Heart left ventricle (tissue), 16 donors: ENCODE measurements at regions not wholly inside any gene's neighbourhood (a gene's known extent, or its start where the extent isn't known, plus 50 kb on each side); places are given as distances from the start of the nearest gene placed in this dataset.
A peak's percentile ranks its signal among the peaks of the same experiment; 100 is the strongest.

Experiments used
- ATAC-seq, 4 donors: fragments of 200-7000 bp; cut with Tn5 transposase; one replicate each; pipeline ENCODE4 v1.9.1; 2020 to 2022; ENCODE audit warnings: moderate library complexity in 4 of 4, mild to moderate bottlenecking in 3 of 4, moderate number of reproducible peaks in 1 of 4
- DNase-seq, 5 donors: peaks; one replicate each; pipeline ENCODE4 v3.0.0-alpha.2; 2020
- H3K27ac ChIP-seq, 12 donors: fragments of 200-600 bp; sonication (generic) in 4 of 12; one replicate each; pipeline versions ENCODE4 v1.5.0 to v1.8.0; 2016 to 2022; ENCODE audit warnings: mild to moderate bottlenecking in 2 of 12
- H3K27me3 ChIP-seq, 9 donors: fragments of 200-600 bp; sonication (generic) in 2 of 9; one replicate each; pipeline versions ENCODE4 v1.5.1 to v1.8.0; 2016 to 2022; ENCODE audit warnings: mild to moderate bottlenecking in 3 of 9
- H3K36me3 ChIP-seq, 9 donors: fragments of 200-600 bp; sonication (generic) in 2 of 9; one replicate each; pipeline versions ENCODE4 v1.5.0 to v1.8.0; 2018 to 2022; ENCODE audit warnings: mild to moderate bottlenecking in 2 of 9
- H3K4me1 ChIP-seq, 12 donors: fragments of 200-600 bp; sonication (generic) in 4 of 12; one replicate each; pipeline versions ENCODE4 v1.5.0 to v1.8.0; 2016 to 2022; ENCODE audit warnings: mild to moderate bottlenecking in 3 of 12
- H3K4me3 ChIP-seq, 12 donors: fragments of 200-600 bp; sonication (generic) in 4 of 12; one replicate each; pipeline versions ENCODE4 v1.5.0 to v1.8.0; 2017 to 2022; ENCODE audit warnings: mild to moderate bottlenecking in 9 of 12, moderate library complexity in 4 of 12
- H3K9me3 ChIP-seq, 12 donors: fragments of 200-600 bp; sonication (generic) in 4 of 12; one replicate each; pipeline versions ENCODE4 v1.5.0 to v1.8.0; 2016 to 2022; ENCODE audit warnings: mild to moderate bottlenecking in 1 of 12
- CTCF ChIP-seq, 12 donors: fragments of 200-600 bp; sonication (generic) in 4 of 12; IDR thresholded peaks; one replicate each; pipeline versions ENCODE4 v1.5.0 to v1.8.0; 2018 to 2022; ENCODE audit warnings: antibody characterized with exemption in 12 of 12, mild to moderate bottlenecking in 5 of 12
- POLR2A ChIP-seq, 2 donors: fragments of 450-650 bp; IDR thresholded peaks; one replicate each; pipeline ENCODE4 v1.6.1; 2017; ENCODE audit warnings: antibody characterized with exemption in 2 of 2, mild to moderate bottlenecking in 2 of 2, moderate library complexity in 2 of 2
- WGBS, 4 donors: extraction: QIAGEN DNeasy Blood & Tissue Kit in 2 of 4; methylation state at CpG; one replicate each; pipeline versions ENCODE4 v1.1.5 to v1.1.7; 2013 to 2018; 5-methylcytosine and 5-hydroxymethylcytosine counted together
- intact Hi-C, 10 donors: fragments of 100-400 bp; cut with DNase I; formaldehyde crosslinking; loops; one replicate each; pipeline versions ENCODE4 v1.11.1 to v1.14.2; 2022
- donor health status: ischemic (EF 13 %, LVEDD 7.1; RV severe dilation, severe dysfunction).
- donor health status: healthy with polysubstance abuse.
- donor health status: DM: no; HTN: yes; CAD: no.
- donor health status: DM: no; HTN: no; CAD: no.
- donor health status: ischemic (EF 25% LVEDD 6.9; RV normal size, moderate dysfunction).
- donor health status: ischemic (EF 25% LVEDD 5.7; RV mildly dilated, moderate dysfunction).
- donor health status: healthy.
- donor health status: DM: yes; HTN: yes; CAD: no.
- donor health status: ischemic (EF 35%, LVEDD 5.7; RV mildly dilated, moderate dysfunction).
- donor health status: nonischemic (EF 11% LVEDD 7.7; RV severe dilation, severe dysfunction).
- donor health status: DM: yes; HTN: yes; CAD: no.
- donor health status: PGD.
- donor health status: ischemic (EF 29% LVEDD 5.4; RV normal size, mild dysfunction).
- donor health status: nonischemic (EF 23%, LVEDD 6.1; RV moderate dilation, normal function).

GRCh38 chr7:41153268-41153667, 549.6 kb downstream of the INHBA start:
- TF ChIP-seq POLR2A (IDR thresholded peaks at IDR 0.05): no peak
- no peak for TF ChIP-seq CTCF (IDR thresholded peaks at IDR 0.05)
- no peak for ATAC-seq
- intact Hi-C loops: no loop called here

DNA sequence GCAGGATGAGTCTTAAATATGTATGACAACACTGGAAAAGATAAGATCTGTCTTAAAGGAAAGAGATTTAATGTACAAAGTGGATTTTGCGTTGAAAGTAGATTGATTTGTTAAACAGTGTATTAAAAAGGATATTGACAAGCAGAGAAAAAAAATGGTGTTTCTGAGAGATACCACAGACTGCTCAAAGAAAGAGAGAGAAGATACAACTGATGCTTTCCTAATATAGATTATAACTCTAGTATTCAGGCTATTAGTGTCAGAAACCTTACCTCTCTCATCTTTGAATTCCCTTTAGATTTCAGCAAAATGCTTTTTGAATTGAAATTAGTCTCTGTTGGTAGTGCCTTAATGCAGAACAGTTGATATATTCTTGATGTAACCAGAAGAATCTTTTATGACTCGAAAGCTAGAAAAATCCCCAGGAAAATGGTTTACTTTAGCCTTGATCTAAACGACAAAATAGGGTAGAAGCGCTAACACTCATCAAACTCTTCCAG, 550.7 kb downstream of the INHBA start:
- Histone ChIP-seq H3K4me1 (no peaks in the 10 kb centered on the region), H3K27me3 (no peaks in the 10 kb centered on the region), H3K4me3 (no peak overlapping the region), H3K9me3 (no peaks in the 10 kb centered on the region), H3K36me3 (no peaks in the 10 kb centered on the region), H3K27ac (no peak overlapping the region)
- intact Hi-C loops: no loop called here
- WGBS, 4 donors: 87 to 91% (median 88%) methylated on average over 4 of the region's 4 CpGs
- TF ChIP-seq CTCF (IDR thresholded peaks at IDR 0.05) (no peak), POLR2A (IDR thresholded peaks at IDR 0.05) (no peak)
- DNase-seq (no peak), ATAC-seq (no peak)

More at GRCh38 chr7:41153268-41153667, 549.6 kb downstream of the INHBA start:
- Histone ChIP-seq H3K27me3 (no peaks in the 10 kb centered on the region), H3K4me3 (no peak overlapping the region), H3K36me3 (no peaks in the 10 kb centered on the region), H3K27ac (no peak overlapping the region), H3K9me3 (no peaks in the 10 kb centered on the region), H3K4me1 (no peaks in the 10 kb centered on the region)
- no peak for DNase-seq

- WGBS, 4 donors: 93 to 95% (median 94%) methylated on average over 13 to 16 of the region's 16 CpGs
- Histone ChIP-seq H3K27me3 (no peaks in the 10 kb centered on the region), H3K9me3 (no peaks in the 10 kb centered on the region), H3K27ac (no peak overlapping the region), H3K4me1 (no peaks in the 10 kb centered on the region), H3K4me3 (no peak overlapping the region), H3K36me3 (no peaks in the 10 kb centered on the region)
- no peak for TF ChIP-seq POLR2A (IDR thresholded peaks at IDR 0.05)
- TF ChIP-seq CTCF (IDR thresholded peaks at IDR 0.05): no peak
- ATAC-seq: no peak
- DNase-seq: peak in 1 of 5 donors; percentile 57
- intact Hi-C loops: no loop called here
Measured at GRCh38 chr7:41149576-41149975, 553.3 kb downstream of the INHBA start.

DNA sequence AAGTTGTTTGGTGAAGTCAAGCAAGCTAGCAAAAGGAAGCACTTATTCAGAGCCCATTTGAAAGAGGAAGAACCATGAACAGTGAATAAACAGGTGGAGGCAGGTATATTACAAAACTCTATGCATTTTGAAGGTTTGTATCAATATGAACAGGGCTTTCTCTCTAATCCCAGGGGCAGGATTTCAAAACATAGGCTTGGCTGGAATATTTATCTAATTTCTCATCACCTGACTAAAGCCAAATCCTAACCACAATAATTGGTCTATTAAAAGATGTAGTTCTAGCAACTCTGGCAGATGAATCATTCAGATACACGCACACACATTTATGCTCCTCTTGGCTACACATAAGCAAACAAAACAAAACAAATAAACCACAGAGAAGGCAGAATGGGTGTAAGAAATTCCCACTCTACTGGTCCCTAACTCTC, 554.4 kb downstream of the INHBA start:
- Histone ChIP-seq H3K27ac (no peak overlapping the region), H3K9me3 (no peaks in the 10 kb centered on the region), H3K4me3 (no peak overlapping the region), H3K4me1 (no peaks in the 10 kb centered on the region), H3K27me3 (no peaks in the 10 kb centered on the region), H3K36me3 (no peaks in the 10 kb centered on the region)
- no peak for TF ChIP-seq POLR2A (IDR thresholded peaks at IDR 0.05)
- no peak for TF ChIP-seq CTCF (IDR thresholded peaks at IDR 0.05)
- WGBS, 4 donors: 80 to 97% (median 90%) methylated on average over 1 of the region's 1 CpG
- ATAC-seq: no peak
- intact Hi-C loops: no loop called here
- no peak for DNase-seq
